CD8-positive, alpha-beta memory T cell (primary cell): ENCODE measurements at regions not wholly inside any gene's neighbourhood (a gene's known extent, or its start where the extent isn't known, plus 50 kb on each side); places are given as distances from the start of the nearest gene placed in this dataset.
A peak's percentile ranks its signal among the peaks of the same experiment; 100 is the strongest.

Source experiments
- CTCF ChIA-PET: fragments of 350-600 bp; sonication (Branson Sonifier 250); formaldehyde crosslinking; loops from one replicate; lab custom pipeline; 2021; ENCODE audit warnings: antibody characterized with exemption; lab: Charles Lee
- POLR2A ChIA-PET: fragments of 350-600 bp; sonication (Branson Sonifier 250); formaldehyde crosslinking; loops from one replicate; lab custom pipeline; 2021; ENCODE audit warnings: antibody characterized with exemption; lab: Charles Lee
- DNase-seq, 5 donors: peaks; one replicate each; pipeline versions ENCODE4 v3.0.0 to v3.0.0-alpha.2; 2020 to 2022; ENCODE audit warnings: mixed read lengths in 1 of 5
- H3K27ac ChIP-seq: one replicate; pipeline ENCODE4 v1.7.0; 2013; ENCODE audit warnings: low read depth, mild to moderate bottlenecking, low read length, moderate library complexity
- H3K27me3 ChIP-seq: 2 replicates; pipeline ENCODE4 v1.7.0; 2013; ENCODE audit warnings: low read length, mild to moderate bottlenecking; ENCODE audit not compliant: insufficient read depth, poor library complexity, severe bottlenecking
- H3K36me3 ChIP-seq: 2 replicates; pipeline ENCODE4 v1.7.0; 2013; ENCODE audit warnings: mild to moderate bottlenecking, low read length, moderate library complexity; ENCODE audit not compliant: insufficient read depth
- H3K4me1 ChIP-seq: 2 replicates; pipeline ENCODE4 v1.7.0; 2013; ENCODE audit warnings: mild to moderate bottlenecking, low read length, moderate library complexity; ENCODE audit not compliant: insufficient read depth
- H3K4me3 ChIP-seq: 2 replicates; pipeline ENCODE4 v1.7.0; 2013; ENCODE audit warnings: mild to moderate bottlenecking, low read length
- H3K9me3 ChIP-seq: 2 replicates; pipeline ENCODE4 v1.7.0; 2013; ENCODE audit warnings: mild to moderate bottlenecking, low read length
- H3K27ac Mint-ChIP-seq, 8 donors: one replicate each; pipeline ENCODE4 v1.8.0; 2020 to 2021; ENCODE audit warnings: mixed read lengths in 8 of 8, mild to moderate bottlenecking in 6 of 8, inconsistent platforms in 3 of 8, moderate library complexity in 3 of 8
- H3K27me3 Mint-ChIP-seq, 2 donors: one replicate each; pipeline ENCODE4 v1.8.0; 2020 to 2021; ENCODE audit warnings: mixed read lengths in 2 of 2, mild to moderate bottlenecking in 1 of 2, moderate library complexity in 1 of 2
- H3K36me3 Mint-ChIP-seq, 3 donors: one replicate each; pipeline ENCODE4 v1.8.0; 2020 to 2021; ENCODE audit warnings: mixed read lengths in 3 of 3, inconsistent platforms in 1 of 3, mild to moderate bottlenecking in 1 of 3
- H3K4me1 Mint-ChIP-seq, 3 donors: one replicate each; pipeline ENCODE4 v1.8.0; 2020 to 2021; ENCODE audit warnings: mixed read lengths in 3 of 3, inconsistent platforms in 1 of 3, mild to moderate bottlenecking in 1 of 3
- H3K4me3 Mint-ChIP-seq, 7 donors: one replicate each; pipeline ENCODE4 v1.8.0; 2020 to 2021; ENCODE audit warnings: mixed read lengths in 7 of 7, mild to moderate bottlenecking in 6 of 7, moderate library complexity in 4 of 7, inconsistent platforms in 2 of 7
- H3K9me3 Mint-ChIP-seq, 5 donors: one replicate each; pipeline ENCODE4 v1.8.0; 2020 to 2022; ENCODE audit warnings: mixed read lengths in 5 of 5, mild to moderate bottlenecking in 3 of 5, moderate library complexity in 2 of 5, inconsistent platforms in 1 of 5

- POLR2A ChIA-PET: no interaction called here
- H3K27ac Mint-ChIP-seq: no peak overlapping the region
- CTCF ChIA-PET: no interaction called here
- H3K36me3 ChIP-seq: no peaks in the 10 kb centered on the region
- H3K4me3 Mint-ChIP-seq: no peak overlapping the region
- peaks cover 14 to 46% of the 10 kb centered on the region in 2 donors for H3K27me3 Mint-ChIP-seq
- DNase-seq: no peak
- H3K4me1 ChIP-seq: no peaks in the 10 kb centered on the region
- no peaks in the 10 kb centered on the region for H3K9me3 ChIP-seq
- H3K4me3 ChIP-seq: no peak overlapping the region
- peaks cover 0 to 3% (median 2%) of the 10 kb centered on the region in 5 donors for H3K9me3 Mint-ChIP-seq
- no peaks in the 10 kb centered on the region for H3K4me1 Mint-ChIP-seq
- H3K27ac ChIP-seq: no peak overlapping the region
- H3K36me3 Mint-ChIP-seq: no peaks in the 10 kb centered on the region
- no peaks in the 10 kb centered on the region for H3K27me3 ChIP-seq
These were observed 378.9 kb downstream of the SNAPC1 start for GRCh38 chr14:62141139-62141538.

GRCh38 chr14:62143245-62143644 is 381.0 kb downstream of the SNAPC1 start:
- Mint-ChIP-seq H3K27ac (no peak overlapping the region), H3K36me3 (no peaks in the 10 kb centered on the region), H3K27me3 (peaks cover 8 to 38% of the 10 kb centered on the region in 2 donors), H3K4me1 (no peaks in the 10 kb centered on the region), H3K9me3 (peaks cover 5 to 17% (median 14%) of the 10 kb centered on the region in 5 donors), H3K4me3 (no peak overlapping the region)
- Histone ChIP-seq H3K27ac (no peak overlapping the region), H3K4me1 (no peaks in the 10 kb centered on the region), H3K4me3 (no peak overlapping the region), H3K36me3 (no peaks in the 10 kb centered on the region), H3K9me3 (no peaks in the 10 kb centered on the region), H3K27me3 (no peaks in the 10 kb centered on the region)
- no peak for DNase-seq
- CTCF ChIA-PET: no interaction called here
- POLR2A ChIA-PET: no interaction called here

- Mint-ChIP-seq H3K9me3 (peaks cover 5 to 19% (median 14%) of the 10 kb centered on the region in 5 donors), H3K27me3 (peaks cover 8 to 31% of the 10 kb centered on the region in 2 donors), H3K4me1 (no peaks in the 10 kb centered on the region), H3K27ac (no peak overlapping the region), H3K4me3 (no peak overlapping the region), H3K36me3 (no peaks in the 10 kb centered on the region)
- H3K27ac ChIP-seq: no peak overlapping the region
- no peaks in the 10 kb centered on the region for H3K36me3 ChIP-seq
- no peaks in the 10 kb centered on the region for H3K4me1 ChIP-seq
- no peak overlapping the region for H3K4me3 ChIP-seq
- DNase-seq: no peak
- ChIA-PET POLR2A (no interaction called here), CTCF (no interaction called here)
- no peaks in the 10 kb centered on the region for H3K27me3 ChIP-seq
- H3K9me3 ChIP-seq: no peaks in the 10 kb centered on the region
These were observed 382.6 kb downstream of the SNAPC1 start for GRCh38 chr14:62144863-62145262.

- Mint-ChIP-seq H3K9me3 (peaks cover 5 to 19% (median 14%) of the 10 kb centered on the region in 5 donors), H3K4me3 (no peak overlapping the region), H3K27me3 (peaks cover 6 to 28% of the 10 kb centered on the region in 2 donors), H3K4me1 (no peaks in the 10 kb centered on the region), H3K36me3 (no peaks in the 10 kb centered on the region), H3K27ac (no peak overlapping the region)
- no peak for DNase-seq
- no peak overlapping the region for H3K4me3 ChIP-seq
- POLR2A ChIA-PET: no interaction called here
- no peak overlapping the region for H3K27ac ChIP-seq
- H3K27me3 ChIP-seq: no peaks in the 10 kb centered on the region
- CTCF ChIA-PET: no interaction called here
- H3K36me3 ChIP-seq: no peaks in the 10 kb centered on the region
- no peaks in the 10 kb centered on the region for H3K4me1 ChIP-seq
- H3K9me3 ChIP-seq: no peaks in the 10 kb centered on the region
These were observed 383.8 kb downstream of the SNAPC1 start for GRCh38 chr14:62146030-62146429.

GRCh38 chr14:62156052-62156451 is 393.8 kb downstream of the SNAPC1 start:
- Histone ChIP-seq H3K27ac (no peak overlapping the region), H3K4me1 (no peaks in the 10 kb centered on the region), H3K4me3 (no peak overlapping the region), H3K9me3 (no peaks in the 10 kb centered on the region), H3K36me3 (no peaks in the 10 kb centered on the region), H3K27me3 (no peaks in the 10 kb centered on the region)
- Mint-ChIP-seq H3K4me1 (no peaks in the 10 kb centered on the region), H3K27ac (no peak overlapping the region), H3K9me3 (no peaks in the 10 kb centered on the region), H3K27me3 (peaks cover 5 to 20% of the 10 kb centered on the region in 2 donors), H3K36me3 (no peaks in the 10 kb centered on the region), H3K4me3 (no peak overlapping the region)
- ChIA-PET CTCF (no interaction called here), POLR2A (no interaction called here)
- DNase-seq: no peak

- H3K36me3 ChIP-seq: no peaks in the 10 kb centered on the region
- H3K9me3 ChIP-seq: no peaks in the 10 kb centered on the region
- H3K36me3 Mint-ChIP-seq: no peaks in the 10 kb centered on the region
- H3K4me3 Mint-ChIP-seq: no peak overlapping the region
- no peak overlapping the region for H3K27ac Mint-ChIP-seq
- H3K9me3 Mint-ChIP-seq: no peaks in the 10 kb centered on the region
- H3K27ac ChIP-seq: no peak overlapping the region
- POLR2A ChIA-PET: no interaction called here
- peaks cover 9 to 25% of the 10 kb centered on the region in 2 donors for H3K27me3 Mint-ChIP-seq
- H3K4me1 ChIP-seq: no peaks in the 10 kb centered on the region
- no peaks in the 10 kb centered on the region for H3K27me3 ChIP-seq
- no peak overlapping the region for H3K4me3 ChIP-seq
- DNase-seq: no peak
- no peaks in the 10 kb centered on the region for H3K4me1 Mint-ChIP-seq
- CTCF ChIA-PET: no interaction called here
These were observed 396.6 kb downstream of the SNAPC1 start for GRCh38 chr14:62158779-62159178.

GRCh38 chr14:62159314-62159713 is 397.1 kb downstream of the SNAPC1 start:
- DNase-seq: no peak
- ChIA-PET CTCF (no interaction called here), POLR2A (no interaction called here)
- Histone ChIP-seq H3K36me3 (no peaks in the 10 kb centered on the region), H3K4me3 (no peak overlapping the region), H3K27me3 (no peaks in the 10 kb centered on the region), H3K27ac (no peak overlapping the region), H3K9me3 (no peaks in the 10 kb centered on the region), H3K4me1 (no peaks in the 10 kb centered on the region)
- Mint-ChIP-seq H3K9me3 (no peaks in the 10 kb centered on the region), H3K4me1 (no peaks in the 10 kb centered on the region), H3K4me3 (no peak overlapping the region), H3K27ac (no peak overlapping the region), H3K27me3 (peaks cover 9 to 30% of the 10 kb centered on the region in 2 donors), H3K36me3 (no peaks in the 10 kb centered on the region)

GRCh38 chr14:62162998-62163589 is 400.9 kb downstream of the SNAPC1 start:
- Mint-ChIP-seq H3K4me3 (no peak overlapping the region), H3K4me1 (no peaks in the 10 kb centered on the region), H3K36me3 (no peaks in the 10 kb centered on the region), H3K27me3 (peaks cover 7 to 36% of the 10 kb centered on the region in 2 donors), H3K9me3 (no peaks in the 10 kb centered on the region), H3K27ac (no peak overlapping the region)
- no peak overlapping the region for H3K4me3 ChIP-seq
- peak in 2 of 5 donors; percentile 6 to 8 for DNase-seq
- no peaks in the 10 kb centered on the region for H3K36me3 ChIP-seq
- no peaks in the 10 kb centered on the region for H3K9me3 ChIP-seq
- no peak overlapping the region for H3K27ac ChIP-seq
- H3K27me3 ChIP-seq: no peaks in the 10 kb centered on the region
- no peaks in the 10 kb centered on the region for H3K4me1 ChIP-seq
- POLR2A ChIA-PET: no interaction called here
- CTCF ChIA-PET: no interaction called here
